Caco-2 (cell line): ENCODE measurements at regions not wholly inside any gene's neighbourhood (a gene's known extent, or its start where the extent isn't known, plus 50 kb on each side); places are given as distances from the start of the nearest gene placed in this dataset.
"Not testable (repeated sequence)": the region's sequence is repeated elsewhere in the genome, so short reads cannot be mapped to it uniquely, and the experiment has no call there.

Experiments
- BruUV-seq: library from RNA; stranded (reverse); fragments of 400-500 nt; replicated peaks from 2 replicates; lab custom pipeline; 2021; lab: Mats Ljungman, UMichigan
- CTCF ChIA-PET: fragments of 300-600 bp; sonication (Branson Sonifier 250); formaldehyde crosslinking; loops from one replicate; lab custom pipeline; 2022; ENCODE audit warnings: antibody characterized with exemption; lab: Charles Lee
- POLR2A ChIA-PET: fragments of 300-600 bp; sonication (Branson Sonifier 250); formaldehyde crosslinking; loops from one replicate; lab custom pipeline; 2022; ENCODE audit warnings: antibody characterized with exemption; lab: Charles Lee
- DNase-seq, 2 experiments: peaks; one replicate each; pipeline versions ENCODE4 v3.0.0 to v3.0.0-alpha.2; 2020 to 2022
- H3K27me3 ChIP-seq: replicated peaks from 2 replicates; pipeline ENCODE4 v1.6.0; 2011; ENCODE audit warnings: low read length; ENCODE audit not compliant: control insufficient read depth, insufficient read depth
- H3K36me3 ChIP-seq: 2 replicates; pipeline ENCODE4 v1.5.1; 2011; ENCODE audit warnings: low read length; ENCODE audit not compliant: control insufficient read depth, insufficient read depth
- H3K4me1 ChIP-seq: fragments of 250-450 bp; sonication (Bioruptor Pico); 2 replicates; pipeline ENCODE4 v1.5.1; 2020; ENCODE audit warnings: mild to moderate bottlenecking
- H3K4me3 ChIP-seq: 2 replicates; pipeline ENCODE4 v1.5.1; 2011; ENCODE audit warnings: low read depth, mild to moderate bottlenecking, control low read depth, low read length
- H3K9me3 ChIP-seq: fragments of 250-450 bp; sonication (Bioruptor Pico); 2 replicates; pipeline ENCODE4 v1.5.1; 2020; ENCODE audit warnings: mild to moderate bottlenecking, moderate library complexity
- H3K27ac Mint-ChIP-seq: one replicate; pipeline ENCODE4 v1.8.0; 2022; ENCODE audit warnings: mixed read lengths; ENCODE audit not compliant: unreplicated experiment
- H3K27me3 Mint-ChIP-seq: one replicate; pipeline ENCODE4 v1.8.0; 2022; ENCODE audit warnings: mixed read lengths; ENCODE audit not compliant: insufficient read depth, unreplicated experiment
- H3K36me3 Mint-ChIP-seq: one replicate; pipeline ENCODE4 v1.8.0; 2022; ENCODE audit warnings: mild to moderate bottlenecking, mixed read lengths; ENCODE audit not compliant: insufficient read depth, unreplicated experiment
- H3K4me1 Mint-ChIP-seq: one replicate; pipeline ENCODE4 v1.8.0; 2022; ENCODE audit warnings: low read depth, mixed read lengths; ENCODE audit not compliant: unreplicated experiment
- H3K4me3 Mint-ChIP-seq: one replicate; pipeline ENCODE4 v1.8.0; 2022; ENCODE audit warnings: mild to moderate bottlenecking, moderate library complexity, mixed read lengths; ENCODE audit not compliant: unreplicated experiment
- H3K9me3 Mint-ChIP-seq: one replicate; pipeline ENCODE4 v1.8.0; 2022; ENCODE audit warnings: mixed read lengths; ENCODE audit not compliant: unreplicated experiment
- CTCF ChIP-seq, 2 experiments: fragments of 200-600 bp in 1 of 2; IDR thresholded peaks; 1 replicate in 1 of 2; 2 replicates in 1 of 2; pipeline versions ENCODE4 v1.5.1 to v1.8.0; 2011 to 2022; ENCODE audit warnings: antibody characterized with exemption in 1 of 2, control low read depth in 1 of 2, inconsistent platforms in 1 of 2, low read depth in 1 of 2, low read length in 1 of 2, mild to moderate bottlenecking in 1 of 2, moderate library complexity in 1 of 2; ENCODE audit not compliant: insufficient read depth in 1 of 2, severe bottlenecking in 1 of 2, unreplicated experiment in 1 of 2
- intact Hi-C: fragments of 100-400 bp; cut with micrococcal nuclease; formaldehyde crosslinking; loops from one replicate; pipeline ENCODE4 v1.10.0; 2022; ENCODE audit not compliant: unreplicated experiment

- Mint-ChIP-seq H3K4me3 (no peak overlapping the region), H3K9me3 (no peaks in the 10 kb centered on the region), H3K36me3 (no peaks in the 10 kb centered on the region), H3K27me3 (peaks cover 6% of the 10 kb centered on the region), H3K4me1 (no peaks in the 10 kb centered on the region), H3K27ac (no peak overlapping the region)
- DNase-seq: no peak
- H3K9me3 ChIP-seq: no peaks in the 10 kb centered on the region
- CTCF ChIA-PET: no interaction called here
- no peaks in the 10 kb centered on the region for H3K4me1 ChIP-seq
- POLR2A ChIA-PET: no interaction called here
- H3K4me3 ChIP-seq: no peak overlapping the region
- H3K27me3 ChIP-seq: no peaks in the 10 kb centered on the region; the same call in 1 of the 2 replicates
- BruUV-seq: no TSS peak
- intact Hi-C loops: no loop called here
- H3K36me3 ChIP-seq: no peaks in the 10 kb centered on the region
- TF ChIP-seq CTCF (IDR thresholded peaks at IDR 0.05; ENCODE audit: insufficient read depth in 1 of 2, low read depth in 1 of 2, low read length in 1 of 2, severe bottlenecking in 1 of 2, unreplicated experiment in 1 of 2): no peak
Measured at GRCh38 chr5:159518371-159518770, 188.1 kb upstream of the IL12B start.

- no peak for DNase-seq
- TF ChIP-seq CTCF (IDR thresholded peaks at IDR 0.05; ENCODE audit: insufficient read depth in 1 of 2, low read depth in 1 of 2, low read length in 1 of 2, severe bottlenecking in 1 of 2, unreplicated experiment in 1 of 2): no peak
- Histone ChIP-seq H3K36me3 (no peaks in the 10 kb centered on the region), H3K27me3 (no peaks in the 10 kb centered on the region; the same call in 1 of the 2 replicates), H3K9me3 (no peaks in the 10 kb centered on the region), H3K4me3 (no peak overlapping the region), H3K4me1 (no peaks in the 10 kb centered on the region)
- H3K36me3 Mint-ChIP-seq: no peaks in the 10 kb centered on the region
- no peaks in the 10 kb centered on the region for H3K9me3 Mint-ChIP-seq
- ChIA-PET CTCF (no interaction called here), POLR2A (no interaction called here)
- H3K27ac Mint-ChIP-seq: no peak overlapping the region
- BruUV-seq: no TSS peak
- no peak overlapping the region for H3K4me3 Mint-ChIP-seq
- intact Hi-C loops: no loop called here
- no peaks in the 10 kb centered on the region for H3K4me1 Mint-ChIP-seq
- peaks cover 6% of the 10 kb centered on the region for H3K27me3 Mint-ChIP-seq
Measured at GRCh38 chr5:159519365-159519764, 189.1 kb upstream of the IL12B start.

- Mint-ChIP-seq H3K36me3 (no peaks in the 10 kb centered on the region), H3K9me3 (no peaks in the 10 kb centered on the region), H3K4me1 (no peaks in the 10 kb centered on the region), H3K27me3 (peaks cover 3% of the 10 kb centered on the region), H3K4me3 (no peak overlapping the region), H3K27ac (no peak overlapping the region)
- CTCF ChIA-PET: no interaction called here
- no peak for DNase-seq
- Histone ChIP-seq H3K9me3 (no peaks in the 10 kb centered on the region), H3K36me3 (no peaks in the 10 kb centered on the region), H3K4me3 (no peak overlapping the region), H3K4me1 (no peaks in the 10 kb centered on the region), H3K27me3 (no peaks in the 10 kb centered on the region; the same call in 1 of the 2 replicates)
- intact Hi-C loops: no loop called here
- POLR2A ChIA-PET: no interaction called here
- no peak for TF ChIP-seq CTCF (IDR thresholded peaks at IDR 0.05; ENCODE audit: insufficient read depth in 1 of 2, low read depth in 1 of 2, low read length in 1 of 2, severe bottlenecking in 1 of 2, unreplicated experiment in 1 of 2)
- no TSS peak for BruUV-seq
Measured at GRCh38 chr5:159522841-159523240, 192.6 kb upstream of the IL12B start.

GRCh38 chr5:159524279-159524678, 194.0 kb upstream of the IL12B start:
- BruUV-seq, H3K4me1 Mint-ChIP-seq, H3K27ac Mint-ChIP-seq, H3K4me3 Mint-ChIP-seq, H3K9me3 Mint-ChIP-seq, intact Hi-C loops, CTCF ChIA-PET, H3K27me3 Mint-ChIP-seq, H3K36me3 Mint-ChIP-seq, H3K9me3 ChIP-seq, DNase-seq, POLR2A ChIA-PET, H3K36me3 ChIP-seq, H3K27me3 ChIP-seq, H3K4me3 ChIP-seq, H3K4me1 ChIP-seq: not testable (repeated sequence)
